ENCODE measurements at regions not wholly inside any gene's neighbourhood (a gene's known extent, or its start where the extent isn't known, plus 50 kb on each side); places are given as distances from the start of the nearest gene placed in this dataset.

DNA sequence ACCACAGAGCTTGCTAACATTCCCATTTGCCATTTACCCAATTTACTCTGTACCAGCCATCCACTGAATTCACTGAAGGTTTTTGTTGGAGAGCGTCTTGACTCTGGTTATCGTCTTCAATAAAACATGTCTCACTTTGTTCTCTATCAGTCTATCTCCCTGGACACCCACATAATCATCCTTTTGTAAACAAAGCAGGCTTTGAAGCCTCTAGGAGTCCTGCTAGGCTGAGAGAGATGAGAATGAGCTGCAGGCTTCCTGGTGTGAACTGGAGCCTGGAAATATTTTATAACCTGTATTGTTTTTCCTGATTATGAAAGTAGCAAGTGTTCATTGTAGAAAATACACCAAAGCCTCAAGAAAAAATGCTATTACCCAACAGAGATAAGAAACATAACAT is 140.6 kb upstream of the ZNF366 start:
- Histone ChIP-seq H3K27me3 (ENCODE audit: control insufficient read depth, extremely low read depth, insufficient read depth, low read length) (peaks cover 4% of the 10 kb centered on the region), H2AFZ (ENCODE audit: control insufficient read depth, low read length) (no peak overlapping the region), H3K4me1 (ENCODE audit: control insufficient read depth, extremely low read depth, insufficient read depth, low read length) (no peaks in the 10 kb centered on the region), H3K4me3 (ENCODE audit: control insufficient read depth in 2 of 3, extremely low read depth in 1 of 3, insufficient read depth in 2 of 3, low read depth in 1 of 3, low read length in 3 of 3) (no peak overlapping the region), H3K79me2 (ENCODE audit: control insufficient read depth, insufficient read depth, low read length) (no peaks in the 10 kb centered on the region), H3K9me3 (ENCODE audit: control insufficient read depth, low read depth, low read length) (no peaks in the 10 kb centered on the region), H4K20me1 (ENCODE audit: control insufficient read depth, extremely low read depth, insufficient read depth, low read length) (no peaks in the 10 kb centered on the region), H3K9me1 (ENCODE audit: control insufficient read depth, extremely low read depth, insufficient read depth, low read length) (no peaks in the 10 kb centered on the region), H3K27ac (ENCODE audit: control insufficient read depth, insufficient read depth, low read length) (no peak overlapping the region), H3K36me3 (ENCODE audit: control insufficient read depth in 2 of 2, extremely low read depth in 1 of 2, insufficient read depth in 2 of 2, low read length in 2 of 2) (no peaks in the 10 kb centered on the region), H3K4me2 (ENCODE audit: control insufficient read depth, extremely low read depth, insufficient read depth, low read depth, low read length) (no peak overlapping the region), H3K9ac (ENCODE audit: control insufficient read depth, extremely low read depth, insufficient read depth, low read length) (no peak overlapping the region)
- no peak for FAIRE-seq
- TF ChIP-seq EZH2 (IDR thresholded peaks at IDR 0.05; ENCODE audit: low read length), result no peak
- dilution Hi-C loops (cut with MboI; ENCODE audit: extremely low pct_ligation_motif_present, low sequenced_read_pairs), result no loop called here
- no peak for DNase-seq (ENCODE audit: low read depth, low spot score)

DNA sequence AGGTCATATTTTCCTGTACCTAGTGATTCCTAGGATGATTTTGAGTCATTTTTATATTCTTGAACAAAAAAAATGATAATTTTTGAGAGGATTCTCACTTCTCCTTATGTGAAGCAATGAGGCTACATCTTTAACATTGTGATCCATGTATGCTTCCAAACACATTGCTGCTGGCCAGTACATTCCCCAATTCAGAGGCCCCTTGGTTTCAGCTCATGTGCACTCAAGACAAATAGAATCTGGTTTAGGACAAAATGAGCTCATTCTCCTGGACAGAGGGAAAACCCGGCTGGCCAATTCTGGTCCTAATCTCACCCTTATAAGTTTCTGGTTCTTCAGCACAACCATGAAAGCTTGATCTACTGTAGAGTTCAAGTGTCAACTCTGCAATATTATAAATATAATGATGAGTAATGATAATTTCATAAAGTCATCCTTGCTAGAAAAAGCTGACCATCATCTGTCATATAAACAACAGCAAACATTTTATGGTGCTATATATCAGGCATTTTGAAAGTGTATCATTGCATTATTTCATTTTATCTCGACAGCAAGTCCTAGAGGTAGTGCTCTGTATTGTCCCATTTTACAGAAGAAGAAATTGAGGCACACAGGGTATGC is 139.1 kb upstream of the ZNF366 start:
- DNase-seq (ENCODE audit: low read depth, low spot score) (no peak), FAIRE-seq (no peak)
- Histone ChIP-seq H3K79me2 (ENCODE audit: control insufficient read depth, insufficient read depth, low read length) (no peaks in the 10 kb centered on the region), H3K9ac (ENCODE audit: control insufficient read depth, extremely low read depth, insufficient read depth, low read length) (no peak overlapping the region), H3K4me2 (ENCODE audit: control insufficient read depth, extremely low read depth, insufficient read depth, low read depth, low read length) (no peak overlapping the region), H3K9me1 (ENCODE audit: control insufficient read depth, extremely low read depth, insufficient read depth, low read length) (no peaks in the 10 kb centered on the region), H3K36me3 (ENCODE audit: control insufficient read depth in 2 of 2, extremely low read depth in 1 of 2, insufficient read depth in 2 of 2, low read length in 2 of 2) (no peaks in the 10 kb centered on the region), H3K4me1 (ENCODE audit: control insufficient read depth, extremely low read depth, insufficient read depth, low read length) (no peaks in the 10 kb centered on the region), H4K20me1 (ENCODE audit: control insufficient read depth, extremely low read depth, insufficient read depth, low read length) (no peaks in the 10 kb centered on the region), H2AFZ (ENCODE audit: control insufficient read depth, low read length) (no peak overlapping the region), H3K4me3 (ENCODE audit: control insufficient read depth in 2 of 3, extremely low read depth in 1 of 3, insufficient read depth in 2 of 3, low read depth in 1 of 3, low read length in 3 of 3) (no peak overlapping the region), H3K27ac (ENCODE audit: control insufficient read depth, insufficient read depth, low read length) (no peak overlapping the region), H3K27me3 (ENCODE audit: control insufficient read depth, extremely low read depth, insufficient read depth, low read length) (peaks cover 4% of the 10 kb centered on the region), H3K9me3 (ENCODE audit: control insufficient read depth, low read depth, low read length) (no peaks in the 10 kb centered on the region)
- dilution Hi-C loops (cut with MboI; ENCODE audit: extremely low pct_ligation_motif_present, low sequenced_read_pairs), result no loop called here
- TF ChIP-seq, protein P1, sequence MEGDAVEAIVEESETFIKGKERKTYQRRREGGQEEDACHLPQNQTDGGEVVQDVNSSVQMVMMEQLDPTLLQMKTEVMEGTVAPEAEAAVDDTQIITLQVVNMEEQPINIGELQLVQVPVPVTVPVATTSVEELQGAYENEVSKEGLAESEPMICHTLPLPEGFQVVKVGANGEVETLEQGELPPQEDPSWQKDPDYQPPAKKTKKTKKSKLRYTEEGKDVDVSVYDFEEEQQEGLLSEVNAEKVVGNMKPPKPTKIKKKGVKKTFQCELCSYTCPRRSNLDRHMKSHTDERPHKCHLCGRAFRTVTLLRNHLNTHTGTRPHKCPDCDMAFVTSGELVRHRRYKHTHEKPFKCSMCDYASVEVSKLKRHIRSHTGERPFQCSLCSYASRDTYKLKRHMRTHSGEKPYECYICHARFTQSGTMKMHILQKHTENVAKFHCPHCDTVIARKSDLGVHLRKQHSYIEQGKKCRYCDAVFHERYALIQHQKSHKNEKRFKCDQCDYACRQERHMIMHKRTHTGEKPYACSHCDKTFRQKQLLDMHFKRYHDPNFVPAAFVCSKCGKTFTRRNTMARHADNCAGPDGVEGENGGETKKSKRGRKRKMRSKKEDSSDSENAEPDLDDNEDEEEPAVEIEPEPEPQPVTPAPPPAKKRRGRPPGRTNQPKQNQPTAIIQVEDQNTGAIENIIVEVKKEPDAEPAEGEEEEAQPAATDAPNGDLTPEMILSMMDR (optimal IDR thresholded peaks at IDR 0.05 in 1 of 3, IDR thresholded peaks at IDR 0.05 in 1 of 3, conservative IDR thresholded peaks at IDR 0.05 in 1 of 3; ENCODE audit: extremely low read depth in 1 of 3, insufficient read depth in 2 of 3, low read length in 3 of 3), result no peak
- TF ChIP-seq EZH2 (IDR thresholded peaks at IDR 0.05; ENCODE audit: low read length), result no peak
